Right lobe of liver (tissue), 4 donors: ENCODE measurements at regions not wholly inside any gene's neighbourhood (a gene's known extent, or its start where the extent isn't known, plus 50 kb on each side); places are given as distances from the start of the nearest gene placed in this dataset.

Source experiments
- POLR2A ChIP-seq: fragments of 450-650 bp; IDR thresholded peaks from one replicate; pipeline ENCODE4 v1.6.1; 2017; ENCODE audit warnings: antibody characterized with exemption, mild to moderate bottlenecking
- TF ChIP-seq, protein P1 (sequence below), 4 donors: fragments of 200-600 bp in 3 of 4; fragments of 450-650 bp in 1 of 4; IDR thresholded peaks; one replicate each; pipeline versions ENCODE4 v1.5.1 to v1.8.0; 2016 to 2022; ENCODE audit warnings: antibody characterized with exemption in 4 of 4, mild to moderate bottlenecking in 2 of 4
- donor health status: DM: no; HTN: no; CAD: no.
- donor health status: DM: no; HTN: no; CAD: no.
- donor health status: DM: no; HTN: yes; CAD: no.

GRCh38 chr4:156594624-156595023 is 377.0 kb downstream of the PDGFC start:
- TF ChIP-seq, protein P1, sequence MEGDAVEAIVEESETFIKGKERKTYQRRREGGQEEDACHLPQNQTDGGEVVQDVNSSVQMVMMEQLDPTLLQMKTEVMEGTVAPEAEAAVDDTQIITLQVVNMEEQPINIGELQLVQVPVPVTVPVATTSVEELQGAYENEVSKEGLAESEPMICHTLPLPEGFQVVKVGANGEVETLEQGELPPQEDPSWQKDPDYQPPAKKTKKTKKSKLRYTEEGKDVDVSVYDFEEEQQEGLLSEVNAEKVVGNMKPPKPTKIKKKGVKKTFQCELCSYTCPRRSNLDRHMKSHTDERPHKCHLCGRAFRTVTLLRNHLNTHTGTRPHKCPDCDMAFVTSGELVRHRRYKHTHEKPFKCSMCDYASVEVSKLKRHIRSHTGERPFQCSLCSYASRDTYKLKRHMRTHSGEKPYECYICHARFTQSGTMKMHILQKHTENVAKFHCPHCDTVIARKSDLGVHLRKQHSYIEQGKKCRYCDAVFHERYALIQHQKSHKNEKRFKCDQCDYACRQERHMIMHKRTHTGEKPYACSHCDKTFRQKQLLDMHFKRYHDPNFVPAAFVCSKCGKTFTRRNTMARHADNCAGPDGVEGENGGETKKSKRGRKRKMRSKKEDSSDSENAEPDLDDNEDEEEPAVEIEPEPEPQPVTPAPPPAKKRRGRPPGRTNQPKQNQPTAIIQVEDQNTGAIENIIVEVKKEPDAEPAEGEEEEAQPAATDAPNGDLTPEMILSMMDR (IDR thresholded peaks at IDR 0.05): no peak
- TF ChIP-seq POLR2A: no peak
